Endothelial cell of umbilical vein (primary cell): ENCODE measurements at regions not wholly inside any gene's neighbourhood (a gene's known extent, or its start where the extent isn't known, plus 50 kb on each side); places are given as distances from the start of the nearest gene placed in this dataset.

Source experiments
- BruUV-seq: library from RNA; stranded (reverse); fragments of 400-500 nt; replicated peaks from 2 replicates; lab custom pipeline; 2021; lab: Mats Ljungman, UMichigan
- CTCF ChIA-PET: fragments of 300-600, 350-600 bp; sonication (Branson Sonifier 250); formaldehyde crosslinking; loops from one replicate; lab custom pipeline; 2021; ENCODE audit warnings: antibody characterized with exemption, inconsistent platforms; lab: Charles Lee
- POLR2A ChIA-PET: fragments of 300-600, 350-600 bp; sonication (Branson Sonifier 250); formaldehyde crosslinking; loops from one replicate; lab custom pipeline; 2021; ENCODE audit warnings: antibody characterized with exemption, inconsistent platforms; lab: Charles Lee
- DNase-seq: peaks from one replicate; pipeline ENCODE4 v3.0.0-alpha.2; 2011; ENCODE audit warnings: low read depth, low spot score
- FAIRE-seq: peaks from 2 replicates; lab custom pipeline; 2011; peaks lifted over from hg19 to GRCh38; lab: Jason Lieb, UNC
- H2AFZ ChIP-seq: 2 replicates; pipeline ENCODE4 v1.6.0; 2012; ENCODE audit warnings: low read depth, low read length, control low read depth, inconsistent platforms
- H3K27ac ChIP-seq: 2 replicates; pipeline ENCODE4 v1.5.1; 2011; ENCODE audit warnings: low read depth, mild to moderate bottlenecking, control low read depth, low read length, moderate library complexity; ENCODE audit not compliant: insufficient read depth
- H3K27me3 ChIP-seq, 2 experiments: 2 replicates each; pipeline versions ENCODE4 v1.6.0 to v1.6.1; 2011; ENCODE audit warnings: low read length in 2 of 2, mixed read lengths in 1 of 2; ENCODE audit not compliant: control insufficient read depth in 2 of 2, insufficient read depth in 2 of 2
- H3K36me3 ChIP-seq, 2 experiments: 2 replicates in 1 of 2; 3 replicates in 1 of 2; pipeline ENCODE4 v1.5.1; 2011; ENCODE audit warnings: low read length in 2 of 2, mild to moderate bottlenecking in 1 of 2, moderate library complexity in 1 of 2; ENCODE audit not compliant: control insufficient read depth in 2 of 2, insufficient read depth in 2 of 2; ENCODE audit errors: extremely low read depth in 1 of 2
- H3K4me1 ChIP-seq: 3 replicates; pipeline ENCODE4 v1.5.1; 2011; ENCODE audit warnings: mild to moderate bottlenecking, low read length; ENCODE audit not compliant: control insufficient read depth, insufficient read depth; ENCODE audit errors: extremely low read depth
- H3K4me2 ChIP-seq: 2 replicates; pipeline ENCODE4 v1.6.1; 2011; ENCODE audit warnings: low read length, control low read depth, mixed read lengths; ENCODE audit not compliant: insufficient read depth
- H3K4me3 ChIP-seq, 3 experiments: fragments of 200-600 bp in 1 of 3; sonication (generic), shearing (Covaris generic) in 1 of 3; replicated peaks in 1 of 3; 2 replicates each; pipeline ENCODE4 v1.5.1; 2011 to 2016; ENCODE audit warnings: control low read depth in 3 of 3, low read length in 3 of 3, mild to moderate bottlenecking in 2 of 3, inconsistent platforms in 1 of 3, low read depth in 1 of 3, moderate library complexity in 1 of 3; ENCODE audit not compliant: insufficient read depth in 1 of 3
- H3K79me2 ChIP-seq: 2 replicates; pipeline ENCODE4 v1.6.0; 2012; ENCODE audit warnings: low read length, inconsistent platforms; ENCODE audit not compliant: control insufficient read depth, insufficient read depth
- H3K9ac ChIP-seq: replicated peaks from 2 replicates; pipeline ENCODE3; 2011; ENCODE audit warnings: low read length, control low read depth; ENCODE audit not compliant: insufficient read depth; ENCODE audit errors: extremely low read depth
- H3K9me1 ChIP-seq: replicated peaks from 3 replicates; pipeline ENCODE4 v1.6.0; 2011; ENCODE audit warnings: mild to moderate bottlenecking, low read length; ENCODE audit not compliant: control insufficient read depth, insufficient read depth; ENCODE audit errors: extremely low read depth
- H3K9me3 ChIP-seq: replicated peaks from 2 replicates; pipeline ENCODE4 v1.5.1; 2012; ENCODE audit warnings: low read length, inconsistent platforms; ENCODE audit not compliant: control insufficient read depth, insufficient read depth
- H4K20me1 ChIP-seq: replicated peaks from 2 replicates; pipeline ENCODE3; 2011; ENCODE audit warnings: mild to moderate bottlenecking, low read length; ENCODE audit not compliant: control insufficient read depth, insufficient read depth; ENCODE audit errors: extremely low read depth
- EZH2 ChIP-seq: IDR thresholded peaks from 2 replicates; pipeline ENCODE4 v1.6.1; 2012; ENCODE audit warnings: borderline replicate concordance, low read depth, mild to moderate bottlenecking, moderate library complexity, low read length, inconsistent platforms; ENCODE audit not compliant: severe bottlenecking
- FOS ChIP-seq: IDR thresholded peaks from 2 replicates; pipeline ENCODE4 v1.6.1; 2011; ENCODE audit warnings: mild to moderate bottlenecking, low read length, moderate library complexity, borderline replicate concordance; ENCODE audit not compliant: insufficient read depth
- GATA2 ChIP-seq: IDR thresholded peaks from 2 replicates; pipeline ENCODE4 v1.7.0; 2011; ENCODE audit warnings: low read depth, mild to moderate bottlenecking, moderate library complexity, mixed read lengths, low read length; ENCODE audit not compliant: insufficient read length, insufficient read depth
- JUN ChIP-seq: IDR thresholded peaks from 2 replicates; pipeline ENCODE4 v1.6.1; 2011; ENCODE audit warnings: borderline replicate concordance, low read depth; ENCODE audit not compliant: insufficient read length, insufficient read depth
- MYC ChIP-seq: IDR thresholded peaks from one replicate; pipeline ENCODE4 v1.6.1; 2011; ENCODE audit warnings: mild to moderate bottlenecking, low read depth, low read length
- POLR2A ChIP-seq: IDR thresholded peaks from 2 replicates; pipeline ENCODE4 v1.6.1; 2012; ENCODE audit warnings: low read depth, mild to moderate bottlenecking, control low read depth, low read length
- POLR2AphosphoS5 ChIP-seq: IDR thresholded peaks from 2 replicates; pipeline ENCODE4 v1.6.1; 2012; ENCODE audit warnings: low read depth, mild to moderate bottlenecking, control low read depth, low read length, moderate library complexity; ENCODE audit not compliant: insufficient read depth
- dilution Hi-C: fragments of 300-500 bp; cut with MboI; formaldehyde crosslinking; loops from one replicate; pipeline ENCODE4 v1.15.0; 2019; ENCODE audit warnings: low sequenced_read_pairs; ENCODE audit not compliant: extremely low pct_ligation_motif_present
- intact Hi-C: fragments of 100-400 bp; cut with micrococcal nuclease; formaldehyde crosslinking; loops from one replicate; pipeline ENCODE4 v1.10.0; 2022
- TF ChIP-seq, protein P1 (sequence below): IDR thresholded peaks from 2 replicates; pipeline ENCODE4 v1.6.1; 2011; ENCODE audit not compliant: insufficient read depth, insufficient read length
- TF ChIP-seq, protein P2 (sequence below), 2 donors: IDR thresholded peaks; 1 replicate in 1 of 2; 2 replicates in 1 of 2; pipeline ENCODE4 v1.5.1; 2011; ENCODE audit warnings: low read length in 2 of 2, mild to moderate bottlenecking in 2 of 2, moderate library complexity in 2 of 2, control low read depth in 1 of 2, inconsistent platforms in 1 of 2, low read depth in 1 of 2; ENCODE audit not compliant: insufficient read depth in 1 of 2; ENCODE audit errors: extremely low read depth in 1 of 2

DNA sequence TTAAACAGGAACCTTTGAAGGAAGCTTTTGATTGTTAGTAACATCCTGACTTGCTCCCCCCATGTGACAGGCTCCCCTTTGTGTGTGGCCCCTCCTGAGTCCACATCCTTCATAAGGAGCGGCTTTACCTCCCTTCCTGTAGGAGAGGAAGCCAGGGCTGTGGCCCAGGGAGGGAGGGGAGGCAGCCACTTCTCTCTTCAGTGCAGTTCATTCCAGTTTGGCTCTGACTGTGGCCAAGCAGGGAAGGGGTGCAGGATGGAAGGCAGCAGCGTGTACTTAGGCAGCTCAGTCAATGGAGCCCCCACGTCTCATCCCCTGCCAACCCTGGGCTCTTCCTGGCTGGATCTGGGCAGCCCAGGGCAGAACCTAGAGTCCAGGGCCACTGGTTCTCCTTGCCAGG is 295.2 kb downstream of the QKI start:
- no peak overlapping the region for H3K4me3 ChIP-seq
- no peaks in the 10 kb centered on the region for H3K27me3 ChIP-seq
- H3K4me2 ChIP-seq, result no peak overlapping the region
- H3K27ac ChIP-seq, result no peak overlapping the region
- no peak overlapping the region for H2AFZ ChIP-seq
- no TSS peak for BruUV-seq
- intact Hi-C loops (no loop called here), dilution Hi-C loops (no loop called here)
- H3K9me1 ChIP-seq, result no peaks in the 10 kb centered on the region
- no peaks in the 10 kb centered on the region for H3K4me1 ChIP-seq
- CTCF ChIA-PET, result no interaction called here
- H3K9ac ChIP-seq, result no peak overlapping the region
- no peaks in the 10 kb centered on the region for H3K79me2 ChIP-seq
- H3K36me3 ChIP-seq, result no peaks in the 10 kb centered on the region
- POLR2A ChIA-PET, result no interaction called here
- TF ChIP-seq EZH2 (no peak), GATA2 (no peak)
- FAIRE-seq (no peak), DNase-seq (no peak)
- no peaks in the 10 kb centered on the region for H3K9me3 ChIP-seq
- H4K20me1 ChIP-seq, result no peaks in the 10 kb centered on the region

DNA sequence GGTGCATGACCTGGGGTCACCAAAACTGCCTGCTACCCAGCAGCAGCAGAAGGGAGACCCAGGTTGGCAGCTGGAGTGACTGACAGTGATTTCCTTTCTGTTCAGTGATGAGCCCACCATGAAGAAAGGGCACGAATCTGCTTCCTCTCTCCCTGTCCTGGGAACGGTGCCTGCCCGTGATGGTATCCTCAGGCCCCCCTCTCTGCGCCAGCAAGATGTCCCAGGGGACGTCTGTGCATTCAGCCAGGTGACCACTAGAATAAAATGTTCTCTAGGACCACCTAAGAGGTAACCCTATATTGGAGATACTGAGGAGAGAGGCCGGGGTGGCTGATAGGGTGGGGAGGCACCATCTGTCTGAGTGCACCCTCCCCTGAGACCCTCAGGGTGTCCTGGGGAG is 294.7 kb downstream of the QKI start:
- no peak overlapping the region for H3K27ac ChIP-seq
- H3K4me1 ChIP-seq, result no peaks in the 10 kb centered on the region
- no peaks in the 10 kb centered on the region for H4K20me1 ChIP-seq
- TF ChIP-seq MYC (no peak), EZH2 (no peak), POLR2A (no peak), GATA2 (no peak), FOS (no peak), JUN (no peak), POLR2AphosphoS5 (no peak)
- TF ChIP-seq, protein P1, sequence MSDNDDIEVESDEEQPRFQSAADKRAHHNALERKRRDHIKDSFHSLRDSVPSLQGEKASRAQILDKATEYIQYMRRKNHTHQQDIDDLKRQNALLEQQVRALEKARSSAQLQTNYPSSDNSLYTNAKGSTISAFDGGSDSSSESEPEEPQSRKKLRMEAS, result no peak
- TF ChIP-seq, protein P2, sequence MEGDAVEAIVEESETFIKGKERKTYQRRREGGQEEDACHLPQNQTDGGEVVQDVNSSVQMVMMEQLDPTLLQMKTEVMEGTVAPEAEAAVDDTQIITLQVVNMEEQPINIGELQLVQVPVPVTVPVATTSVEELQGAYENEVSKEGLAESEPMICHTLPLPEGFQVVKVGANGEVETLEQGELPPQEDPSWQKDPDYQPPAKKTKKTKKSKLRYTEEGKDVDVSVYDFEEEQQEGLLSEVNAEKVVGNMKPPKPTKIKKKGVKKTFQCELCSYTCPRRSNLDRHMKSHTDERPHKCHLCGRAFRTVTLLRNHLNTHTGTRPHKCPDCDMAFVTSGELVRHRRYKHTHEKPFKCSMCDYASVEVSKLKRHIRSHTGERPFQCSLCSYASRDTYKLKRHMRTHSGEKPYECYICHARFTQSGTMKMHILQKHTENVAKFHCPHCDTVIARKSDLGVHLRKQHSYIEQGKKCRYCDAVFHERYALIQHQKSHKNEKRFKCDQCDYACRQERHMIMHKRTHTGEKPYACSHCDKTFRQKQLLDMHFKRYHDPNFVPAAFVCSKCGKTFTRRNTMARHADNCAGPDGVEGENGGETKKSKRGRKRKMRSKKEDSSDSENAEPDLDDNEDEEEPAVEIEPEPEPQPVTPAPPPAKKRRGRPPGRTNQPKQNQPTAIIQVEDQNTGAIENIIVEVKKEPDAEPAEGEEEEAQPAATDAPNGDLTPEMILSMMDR (IDR thresholded peaks at IDR 0.05; ENCODE audit: extremely low read depth in 1 of 2, insufficient read depth in 1 of 2, low read depth in 1 of 2, low read length in 2 of 2), result no peak
- intact Hi-C loops (no loop called here), dilution Hi-C loops (no loop called here)
- no peaks in the 10 kb centered on the region for H3K9me3 ChIP-seq
- no peak overlapping the region for H2AFZ ChIP-seq
- no peaks in the 10 kb centered on the region for H3K9me1 ChIP-seq
- no peaks in the 10 kb centered on the region for H3K27me3 ChIP-seq
- no peaks in the 10 kb centered on the region for H3K36me3 ChIP-seq
- no peak overlapping the region for H3K4me2 ChIP-seq
- BruUV-seq, result no TSS peak
- POLR2A ChIA-PET, result no interaction called here
- no peak overlapping the region for H3K4me3 ChIP-seq
- no peak for FAIRE-seq
- no peak for DNase-seq
- CTCF ChIA-PET, result no interaction called here
- H3K9ac ChIP-seq, result no peak overlapping the region
- no peaks in the 10 kb centered on the region for H3K79me2 ChIP-seq
